ENCODE measurements at regions not wholly inside any gene's neighbourhood (a gene's known extent, or its start where the extent isn't known, plus 50 kb on each side); places are given as distances from the start of the nearest gene placed in this dataset.

- ChIA-PET POLR2A (no interaction called here), CTCF (no interaction called here)
- no peaks in the 10 kb centered on the region for H3K36me3 Mint-ChIP-seq (ENCODE audit: low read depth)
- H3K9me3 Mint-ChIP-seq, result no peaks in the 10 kb centered on the region
- TF ChIP-seq CTCF (IDR thresholded peaks at IDR 0.05), result no peak
- no peak overlapping the region for H3K4me3 ChIP-seq (ENCODE audit: low read length)
- H3K27ac Mint-ChIP-seq, result no peak overlapping the region
- H3K36me3 ChIP-seq (ENCODE audit: insufficient read depth, low read length), result no peaks in the 10 kb centered on the region
- DNase-seq (peak in 3 of 14 experiments; percentile 3 to 10 (median 8)), ATAC-seq (ENCODE audit: poor library complexity) (no peak)
- H3K4me1 Mint-ChIP-seq (ENCODE audit: low read depth), result no peaks in the 10 kb centered on the region
- peaks cover 11% of the 10 kb centered on the region for H3K27me3 Mint-ChIP-seq
- H3K27me3 ChIP-seq (ENCODE audit: control insufficient read depth in 1 of 2, insufficient read depth in 2 of 2, low read length in 2 of 2), result peaks cover 0 to 5% of the 10 kb centered on the region in 2 experiments
- no peak overlapping the region for H3K4me3 Mint-ChIP-seq
- intact Hi-C loops (cut with DNase I, micrococcal nuclease), result no loop called here
- no peaks in the 10 kb centered on the region for H3K9me3 ChIP-seq (ENCODE audit: control insufficient read depth in 1 of 2, insufficient read depth in 1 of 2, low read length in 2 of 2)
- H3K27ac ChIP-seq (ENCODE audit: low read depth in 1 of 2, low read length in 2 of 2), result no peak overlapping the region
- no peaks in the 10 kb centered on the region for H3K4me1 ChIP-seq (ENCODE audit: insufficient read depth, low read length)
These were observed 61.2 kb upstream of the CCDC190 start for GRCh38 chr1:162922201-162922600.

DNA sequence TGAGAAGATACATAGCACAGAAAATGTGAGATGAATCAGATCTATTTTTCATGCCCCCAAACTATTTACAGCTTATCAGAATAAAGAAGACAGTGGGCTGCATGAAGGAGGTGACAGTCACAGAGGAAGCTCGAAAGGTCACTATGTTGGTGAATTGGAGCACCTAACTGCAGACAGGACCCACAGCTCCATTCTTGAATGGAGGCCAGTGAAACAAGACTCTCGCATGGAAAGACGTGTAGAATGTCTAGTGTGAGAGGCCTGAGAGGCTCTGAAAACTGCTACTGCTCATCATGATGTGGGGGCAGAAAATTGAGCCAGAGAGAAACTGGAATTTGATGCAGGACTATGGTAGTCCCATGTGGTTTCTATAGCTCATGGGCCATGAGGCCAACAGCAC is 60.3 kb upstream of the CCDC190 start:
- Histone ChIP-seq H3K9me3 (ENCODE audit: control insufficient read depth in 1 of 2, insufficient read depth in 1 of 2, low read length in 2 of 2) (no peaks in the 10 kb centered on the region), H3K27me3 (ENCODE audit: control insufficient read depth in 1 of 2, insufficient read depth in 2 of 2, low read length in 2 of 2) (peaks cover 0 to 3% of the 10 kb centered on the region in 2 experiments), H3K36me3 (ENCODE audit: insufficient read depth, low read length) (no peaks in the 10 kb centered on the region), H3K4me1 (ENCODE audit: insufficient read depth, low read length) (no peaks in the 10 kb centered on the region), H3K27ac (ENCODE audit: low read depth in 1 of 2, low read length in 2 of 2) (no peak overlapping the region), H3K4me3 (ENCODE audit: low read length) (no peak overlapping the region)
- H3K4me3 Mint-ChIP-seq, result no peak overlapping the region
- CTCF ChIA-PET, result no interaction called here
- H3K36me3 Mint-ChIP-seq (ENCODE audit: low read depth), result no peaks in the 10 kb centered on the region
- ATAC-seq (ENCODE audit: poor library complexity) (no peak), DNase-seq (no peak)
- no peaks in the 10 kb centered on the region for H3K4me1 Mint-ChIP-seq (ENCODE audit: low read depth)
- H3K27ac Mint-ChIP-seq, result no peak overlapping the region
- H3K9me3 Mint-ChIP-seq, result no peaks in the 10 kb centered on the region
- peaks cover 15% of the 10 kb centered on the region for H3K27me3 Mint-ChIP-seq
- POLR2A ChIA-PET, result no interaction called here
- intact Hi-C loops (cut with DNase I, micrococcal nuclease), result no loop called here
- no peak for TF ChIP-seq CTCF (IDR thresholded peaks at IDR 0.05)

- Mint-ChIP-seq H3K9me3 (no peaks in the 10 kb centered on the region), H3K4me3 (no peak overlapping the region), H3K4me1 (ENCODE audit: low read depth) (no peaks in the 10 kb centered on the region), H3K27me3 (peaks cover 27% of the 10 kb centered on the region), H3K36me3 (ENCODE audit: low read depth) (no peaks in the 10 kb centered on the region), H3K27ac (no peak overlapping the region)
- H3K27me3 ChIP-seq (ENCODE audit: control insufficient read depth in 1 of 2, insufficient read depth in 2 of 2, low read length in 2 of 2), result peaks cover 0 to 3% of the 10 kb centered on the region in 2 experiments
- no peaks in the 10 kb centered on the region for H3K9me3 ChIP-seq (ENCODE audit: control insufficient read depth in 1 of 2, insufficient read depth in 1 of 2, low read length in 2 of 2)
- no peaks in the 10 kb centered on the region for H3K36me3 ChIP-seq (ENCODE audit: insufficient read depth, low read length)
- POLR2A ChIA-PET, result no interaction called here
- no peak overlapping the region for H3K27ac ChIP-seq (ENCODE audit: low read depth in 1 of 2, low read length in 2 of 2)
- CTCF ChIA-PET, result no interaction called here
- ATAC-seq (ENCODE audit: poor library complexity) (no peak), DNase-seq (peak in 2 of 14 experiments; percentile 2 to 7)
- intact Hi-C loops (cut with DNase I, micrococcal nuclease), result no loop called here
- no peak overlapping the region for H3K4me3 ChIP-seq (ENCODE audit: low read length)
- H3K4me1 ChIP-seq (ENCODE audit: insufficient read depth, low read length), result no peaks in the 10 kb centered on the region
- no peak for TF ChIP-seq CTCF (IDR thresholded peaks at IDR 0.05)
These were observed 58.1 kb upstream of the CCDC190 start for GRCh38 chr1:162919034-162919433.

Data from CD4-positive, alpha-beta T cell (primary cell).